ENCODE measurements at regions not wholly inside any gene's neighbourhood (a gene's known extent, or its start where the extent isn't known, plus 50 kb on each side); places are given as distances from the start of the nearest gene placed in this dataset.

DNA sequence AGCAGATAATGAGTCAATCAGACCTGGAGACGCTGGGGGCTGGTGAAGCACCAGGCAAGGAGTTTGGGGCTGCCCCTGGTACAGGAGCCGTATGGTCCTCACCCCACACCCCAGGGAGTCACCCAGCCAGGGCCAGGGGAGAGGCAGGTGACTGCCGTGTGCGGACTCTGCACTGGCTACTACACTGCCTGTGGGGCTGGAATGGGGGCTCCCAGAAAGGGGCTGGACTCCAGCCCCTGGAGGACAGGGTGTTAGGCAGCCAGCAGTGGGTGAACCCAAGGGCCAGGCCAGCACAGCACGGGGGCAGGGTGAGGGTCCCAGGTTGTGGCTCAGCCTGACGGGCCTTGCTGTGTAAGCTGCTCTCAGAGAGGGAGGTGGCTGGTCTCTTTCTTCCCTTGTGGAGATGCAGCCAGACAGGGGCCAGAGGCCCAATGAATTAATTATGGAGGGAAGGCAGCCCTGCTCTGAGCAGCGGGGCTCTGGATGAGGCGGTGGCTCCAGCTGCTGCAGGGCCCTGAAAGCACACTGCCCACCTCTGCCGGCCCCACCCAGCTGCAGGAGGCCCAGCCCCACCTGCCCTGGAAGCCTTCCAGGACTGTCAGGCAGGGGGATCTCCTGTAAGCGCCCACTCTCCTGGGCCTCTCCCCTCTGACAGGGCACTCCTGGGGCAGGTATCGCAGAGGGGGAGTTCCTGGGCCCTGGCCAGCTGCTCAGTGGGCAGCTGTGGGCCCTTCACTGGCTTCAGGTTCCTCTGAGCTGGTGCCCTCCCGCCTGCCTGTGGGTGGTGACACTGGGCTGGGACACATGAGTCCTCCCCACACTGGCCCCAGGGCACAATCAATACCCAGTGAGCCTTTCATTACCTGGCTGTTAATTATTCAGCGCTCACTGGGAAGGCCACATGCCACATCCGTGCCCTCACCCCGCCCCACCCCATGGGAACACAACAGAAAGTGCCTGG is 142.5 kb upstream of the C14orf180 start:
- H3K27ac ChIP-seq (ENCODE audit: extremely low read depth, low read depth, low read length), result no peak overlapping the region
- peaks cover 0 to 6% of the 10 kb centered on the region in 2 experiments; a peak in 3 of 5 replicates for H3K27me3 ChIP-seq (ENCODE audit: control insufficient read depth in 2 of 2, insufficient read depth in 2 of 2, low read length in 2 of 2)
- no peak overlapping the region for H3K4me2 ChIP-seq (ENCODE audit: insufficient read depth, low read length)
- H3K79me2 ChIP-seq (ENCODE audit: control insufficient read depth, insufficient read depth, low read length), result no peaks in the 10 kb centered on the region
- no peaks in the 10 kb centered on the region for H4K20me1 ChIP-seq (replicated peaks; ENCODE audit: control insufficient read depth, insufficient read depth, low read length)
- H2AFZ ChIP-seq (ENCODE audit: low read depth, low read length), result no peak overlapping the region
- H3K9me3 ChIP-seq (replicated peaks; ENCODE audit: control insufficient read depth, insufficient read depth, low read depth, low read length), result no peaks in the 10 kb centered on the region
- H3K36me3 ChIP-seq (ENCODE audit: control insufficient read depth, insufficient read depth, low read length), result no peaks in the 10 kb centered on the region
- H3K4me1 ChIP-seq (replicated peaks in 1 of 2; ENCODE audit: control insufficient read depth in 2 of 2, insufficient read depth in 2 of 2, low read length in 2 of 2), result peaks cover 0 to 5% of the 10 kb centered on the region in 2 experiments; a peak in 1 of 5 replicates
- DNase-seq (ENCODE audit: extremely low read depth in 1 of 4, low spot score in 3 of 4), result peak in 1 of 4 experiments; percentile 2
- H3K9ac ChIP-seq (ENCODE audit: insufficient read depth in 1 of 2, low read depth in 2 of 2, low read length in 2 of 2), result no peak overlapping the region
- CTCF ChIA-PET (ENCODE audit: low intra/inter-chr PET ratio), result no interaction called here
- BruUV-seq (replicated peaks), result no TSS peak
- H3K9me1 ChIP-seq (ENCODE audit: control insufficient read depth, insufficient read depth, low read length), result no peaks in the 10 kb centered on the region
- POLR2A ChIA-PET, result interaction anchor here (0.5 to 0.6 kb wide), 2 partner anchors 65 to 193 kb away, joined by 3 read pairs; no protein-coding TSS in a partner anchor
- no peak overlapping the region for H3K4me3 ChIP-seq
- ATAC-seq, result no peak
- intact Hi-C loops (cut with micrococcal nuclease), result no loop called here
- FAIRE-seq, result no peak
- in situ Hi-C loops (cut with MboI), result no loop called here
- WGBS (ENCODE audit: insufficient coverage, low coverage, missing lambda C conversion rate), result 0% methylated on average over 7 of the region's 15 CpGs
- TF ChIP-seq TBP (optimal IDR thresholded peaks at IDR 0.05; ENCODE audit: low read depth, low read length), result no peak
- no peak for TF ChIP-seq WHSC1 (IDR thresholded peaks at IDR 0.05; ENCODE audit: low read length)

DNA sequence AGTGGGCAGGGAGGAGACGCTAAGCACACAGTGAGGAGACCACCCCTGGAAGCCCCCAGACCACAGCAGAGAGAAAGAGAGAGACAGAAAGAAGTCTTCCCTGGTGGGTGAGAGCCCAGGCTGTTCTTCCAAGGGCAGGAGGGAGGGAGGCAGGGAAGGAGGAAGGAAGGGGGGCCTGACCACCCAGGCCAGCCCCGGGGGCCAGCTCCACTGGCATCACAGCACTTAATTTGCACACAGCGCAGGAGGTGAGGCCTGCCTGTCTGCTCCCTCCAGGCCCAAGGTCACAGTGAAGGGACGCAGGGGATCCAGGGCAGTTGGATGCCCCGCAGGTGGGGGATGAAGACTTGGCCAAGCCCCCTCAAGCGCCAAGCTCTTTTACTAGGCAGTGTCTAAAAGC is 141.9 kb upstream of the C14orf180 start:
- Histone ChIP-seq H4K20me1 (replicated peaks; ENCODE audit: control insufficient read depth, insufficient read depth, low read length) (no peaks in the 10 kb centered on the region), H3K79me2 (ENCODE audit: control insufficient read depth, insufficient read depth, low read length) (no peaks in the 10 kb centered on the region), H3K9ac (ENCODE audit: insufficient read depth in 1 of 2, low read depth in 2 of 2, low read length in 2 of 2) (no peak overlapping the region), H2AFZ (ENCODE audit: low read depth, low read length) (no peak overlapping the region), H3K27me3 (ENCODE audit: control insufficient read depth in 2 of 2, insufficient read depth in 2 of 2, low read length in 2 of 2) (peaks cover 0 to 6% of the 10 kb centered on the region in 2 experiments; a peak in 3 of 5 replicates), H3K4me2 (ENCODE audit: insufficient read depth, low read length) (no peak overlapping the region), H3K4me3 (no peak overlapping the region), H3K9me1 (ENCODE audit: control insufficient read depth, insufficient read depth, low read length) (no peaks in the 10 kb centered on the region), H3K27ac (ENCODE audit: extremely low read depth, low read depth, low read length) (no peak overlapping the region), H3K9me3 (replicated peaks; ENCODE audit: control insufficient read depth, insufficient read depth, low read depth, low read length) (no peaks in the 10 kb centered on the region), H3K4me1 (replicated peaks in 1 of 2; ENCODE audit: control insufficient read depth in 2 of 2, insufficient read depth in 2 of 2, low read length in 2 of 2) (peaks cover 0 to 5% of the 10 kb centered on the region in 2 experiments; a peak in 1 of 5 replicates), H3K36me3 (ENCODE audit: control insufficient read depth, insufficient read depth, low read length) (no peaks in the 10 kb centered on the region)
- TF ChIP-seq PRMT5 (CRISPR knock-in tag; IDR thresholded peaks at IDR 0.05) (no peak), MBD1 (CRISPR knock-in tag; IDR thresholded peaks at IDR 0.05) (no peak), HOXB6 (CRISPR knock-in tag; IDR thresholded peaks at IDR 0.05; ENCODE audit: borderline replicate concordance) (no peak)
- no peak for FAIRE-seq
- ChIA-PET CTCF (ENCODE audit: low intra/inter-chr PET ratio) (no interaction called here), POLR2A (interaction anchor here (0.6 kb wide), 1 partner anchor 192 kb away, joined by 3 read pairs; no protein-coding TSS in a partner anchor)
- no peak for ATAC-seq
- intact Hi-C loops (cut with micrococcal nuclease), result no loop called here
- BruUV-seq (replicated peaks), result no TSS peak
- no peak for DNase-seq (ENCODE audit: extremely low read depth in 1 of 4, low spot score in 3 of 4)
- whole genome bisulfite sequencing (ENCODE audit: insufficient coverage, low coverage, missing lambda C conversion rate), result 0% methylated on average over 4 of the region's 6 CpGs
- in situ Hi-C loops (cut with MboI), result no loop called here

Data from K562 (cell line).